RKO (cell line): ENCODE measurements at regions not wholly inside any gene's neighbourhood (a gene's known extent, or its start where the extent isn't known, plus 50 kb on each side); places are given as distances from the start of the nearest gene placed in this dataset.

Experiments used
- DNase-seq: peaks from one replicate; pipeline ENCODE4 v3.0.0-alpha.2; 2016; ENCODE audit warnings: low spot score

DNA sequence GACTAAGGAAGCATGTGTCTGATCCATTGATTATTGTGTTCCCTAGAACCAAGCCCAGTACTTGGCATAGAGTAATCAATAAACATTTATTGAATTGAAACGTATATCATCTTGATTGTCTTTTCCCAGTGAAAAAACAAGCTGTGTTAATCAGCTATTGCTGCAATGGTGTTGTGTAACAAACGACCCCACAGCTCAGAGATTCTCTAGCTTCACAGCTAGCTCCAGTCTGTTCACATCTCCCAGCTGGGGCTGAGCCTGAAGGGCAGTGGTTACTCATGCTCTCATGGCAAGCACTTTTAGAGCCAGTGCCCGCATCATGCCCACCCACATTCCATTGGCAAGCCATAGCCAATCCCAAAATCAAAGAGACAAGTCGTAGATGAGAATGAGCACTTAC, 237.4 kb upstream of the RAB4A start:
- DNase-seq: no peak

DNA sequence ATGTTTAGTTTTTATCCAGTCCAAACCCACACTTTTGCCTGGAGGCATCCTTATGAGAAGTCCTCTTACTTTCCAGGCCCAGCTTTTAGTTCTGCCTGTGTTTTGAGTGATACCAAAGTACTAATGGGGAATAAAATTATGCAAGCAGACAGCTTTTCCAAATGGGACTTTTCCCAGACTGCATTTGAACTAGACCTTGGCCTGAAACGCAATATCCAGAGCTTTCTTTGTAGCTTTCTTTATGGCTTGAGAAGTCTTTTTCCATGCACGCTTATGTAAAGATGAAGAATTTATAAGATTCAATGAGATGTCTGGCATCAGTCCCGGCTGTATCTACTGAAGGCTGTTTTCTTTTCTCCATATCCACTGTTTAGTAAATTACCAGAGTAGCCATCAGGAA, 236.6 kb upstream of the RAB4A start:
- no peak for DNase-seq

DNA sequence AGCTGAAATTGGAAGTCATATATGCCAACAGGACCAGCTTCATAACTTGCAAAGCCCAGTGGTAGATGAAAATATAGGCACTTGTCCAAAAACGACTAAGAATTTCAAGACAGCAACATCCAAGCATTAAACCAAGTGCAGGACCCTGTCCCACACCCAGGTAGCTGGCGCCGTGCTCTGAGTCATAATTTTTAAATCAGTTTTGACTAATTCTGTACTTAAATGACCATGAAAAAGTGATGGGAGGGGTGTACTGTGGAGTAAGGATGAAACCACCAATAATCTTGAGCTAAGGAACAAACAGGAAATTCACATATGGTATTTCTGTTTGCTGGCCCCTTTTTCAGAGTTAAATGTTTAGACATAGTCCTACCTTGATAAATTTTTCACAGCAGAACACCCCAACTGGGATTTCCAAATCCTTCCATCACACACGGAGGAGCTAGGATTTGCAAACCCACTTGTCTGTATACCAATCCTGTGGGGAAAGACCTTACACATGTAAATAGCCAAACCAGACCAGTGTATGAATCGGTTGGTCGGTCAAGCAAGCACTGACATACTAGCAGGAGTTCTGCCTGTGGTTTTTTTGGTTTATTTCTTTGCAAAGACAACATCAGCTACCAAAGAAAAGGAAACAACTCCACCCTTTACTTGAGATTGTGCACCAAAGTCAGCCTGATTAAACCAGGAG, 235.7 kb upstream of the RAB4A start:
- no peak for DNase-seq

DNA sequence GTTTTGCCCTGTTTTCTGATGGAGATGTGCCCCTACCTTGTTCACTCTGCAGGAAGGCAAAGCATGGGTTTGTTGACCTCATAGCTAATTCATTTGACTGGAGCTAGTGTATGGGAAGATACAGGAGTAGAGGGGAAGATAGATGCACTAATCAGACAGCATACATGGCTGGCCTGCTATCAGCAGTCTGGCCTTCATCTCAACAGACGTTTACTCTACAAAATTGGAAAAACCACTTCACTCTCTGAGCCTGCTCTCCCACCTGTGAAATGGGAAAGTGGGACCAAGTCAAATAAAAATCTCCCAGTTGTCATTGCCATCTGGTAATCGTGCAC, 235.2 kb upstream of the RAB4A start:
- DNase-seq: no peak

DNA sequence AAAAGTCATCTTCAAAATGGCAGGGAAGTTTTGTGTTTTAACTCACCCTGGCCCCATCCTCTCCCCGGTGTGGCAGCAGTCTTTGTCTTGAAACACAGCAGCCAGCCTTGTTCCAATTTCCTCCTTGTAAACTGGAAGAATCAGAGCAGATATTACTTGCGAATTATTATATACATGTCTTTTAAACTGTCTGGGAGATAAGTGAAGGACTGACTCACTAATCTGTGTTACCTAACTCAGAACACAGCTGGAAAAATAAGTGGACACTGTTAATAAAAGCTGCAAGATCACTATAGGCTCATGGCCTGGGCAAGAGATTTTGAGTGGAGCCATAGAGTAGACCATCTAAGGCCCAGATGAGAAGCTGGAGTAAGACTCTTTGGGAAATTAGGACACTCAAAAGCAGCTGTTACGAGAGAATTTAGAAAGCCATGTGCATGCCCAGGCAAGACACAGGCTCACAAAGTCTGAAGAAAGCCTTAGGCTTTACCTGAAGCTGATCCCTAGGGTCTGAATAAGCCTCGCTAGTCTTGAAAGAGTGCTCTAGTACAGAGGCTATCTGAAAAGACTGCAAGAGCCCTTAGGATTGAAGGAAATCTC, 233.0 kb upstream of the RAB4A start:
- DNase-seq: no peak

DNA sequence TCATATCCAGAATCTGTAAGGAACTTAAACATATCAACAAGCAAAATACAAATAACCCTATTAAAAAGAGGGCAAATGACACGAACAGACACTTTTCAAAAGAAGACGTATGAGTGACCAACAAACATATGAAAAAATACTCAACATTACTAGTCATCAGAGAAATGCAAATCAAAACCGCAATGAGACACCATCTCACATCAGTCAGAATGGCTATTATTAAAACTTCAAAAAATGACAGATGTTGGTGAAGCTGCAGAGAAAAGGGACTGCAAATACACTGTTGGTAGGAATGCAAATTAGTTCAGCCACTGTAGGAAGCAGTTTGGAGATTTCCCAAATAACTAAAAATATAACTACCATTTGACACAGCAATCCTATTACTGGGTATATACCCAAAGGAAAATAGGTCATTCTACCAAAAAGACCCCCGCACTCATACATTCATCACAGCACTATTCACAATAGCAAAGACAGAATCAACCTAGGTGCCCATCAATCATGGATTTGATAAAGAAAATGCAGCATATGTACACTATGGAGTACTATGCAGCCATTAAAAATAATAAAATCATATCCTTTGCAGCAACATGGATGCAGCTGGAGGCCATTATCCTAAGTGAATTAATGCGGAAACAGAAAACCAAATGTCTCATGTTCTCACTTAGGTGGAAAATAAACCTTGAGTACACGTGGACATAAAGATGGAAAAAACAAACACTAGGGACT, 230.1 kb upstream of the RAB4A start:
- no peak for DNase-seq

DNA sequence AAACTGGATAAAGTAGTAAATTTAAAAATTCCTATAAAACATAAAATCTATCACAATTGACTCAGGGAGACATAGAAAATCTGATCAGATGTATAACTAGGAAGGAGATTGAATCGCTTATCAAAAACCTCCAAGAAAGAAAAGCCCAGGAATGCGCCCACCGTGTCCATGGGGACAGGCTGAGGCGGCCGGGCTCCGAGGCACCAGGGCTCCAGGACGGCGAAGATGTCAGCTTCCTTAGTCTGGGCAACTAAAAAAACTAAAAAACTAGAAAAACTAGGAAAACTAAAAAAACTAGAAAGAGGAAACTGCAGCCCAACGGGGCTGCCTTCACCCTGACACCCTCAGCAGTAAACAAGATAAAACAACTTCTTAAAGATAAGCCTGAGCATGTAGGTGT, 229.0 kb upstream of the RAB4A start:
- no peak for DNase-seq

DNA sequence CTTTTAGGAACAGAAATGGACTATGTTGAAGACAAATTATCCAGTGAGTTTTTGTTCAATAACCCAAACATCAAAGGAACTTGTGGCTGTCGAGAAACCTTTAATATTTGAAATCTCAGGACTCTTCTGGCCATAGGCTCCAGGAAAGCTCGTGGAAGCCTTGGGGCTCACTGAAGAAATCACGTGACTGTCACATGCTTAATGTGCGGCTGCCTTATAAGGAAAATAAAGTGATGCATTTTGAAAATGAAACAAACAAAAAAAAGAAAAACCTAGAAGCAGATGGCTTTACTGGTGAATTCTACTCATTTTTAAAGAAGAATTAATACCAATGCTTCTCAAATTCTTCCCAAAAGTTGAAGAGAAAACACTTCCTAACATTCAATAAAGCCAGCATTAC, 228.4 kb upstream of the RAB4A start:
- no peak for DNase-seq

DNA sequence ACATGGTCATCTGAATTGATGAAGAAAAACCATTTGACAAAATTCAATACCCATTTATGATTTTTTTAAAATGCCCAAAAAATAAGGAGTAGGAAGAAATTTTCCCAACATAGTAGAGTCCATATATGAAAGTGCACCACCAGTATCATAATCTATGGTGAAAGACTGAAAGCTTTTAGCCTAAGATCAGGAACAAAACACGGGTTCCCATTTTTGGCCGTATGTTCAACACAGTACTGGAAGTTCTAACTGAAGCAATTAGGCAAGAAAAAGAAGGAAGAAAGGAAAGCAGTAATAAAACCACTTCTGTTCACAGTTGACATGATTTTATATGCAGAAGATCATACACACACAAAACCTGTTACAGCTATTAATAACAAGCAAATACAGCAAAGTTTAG, 227.8 kb upstream of the RAB4A start:
- no peak for DNase-seq

DNA sequence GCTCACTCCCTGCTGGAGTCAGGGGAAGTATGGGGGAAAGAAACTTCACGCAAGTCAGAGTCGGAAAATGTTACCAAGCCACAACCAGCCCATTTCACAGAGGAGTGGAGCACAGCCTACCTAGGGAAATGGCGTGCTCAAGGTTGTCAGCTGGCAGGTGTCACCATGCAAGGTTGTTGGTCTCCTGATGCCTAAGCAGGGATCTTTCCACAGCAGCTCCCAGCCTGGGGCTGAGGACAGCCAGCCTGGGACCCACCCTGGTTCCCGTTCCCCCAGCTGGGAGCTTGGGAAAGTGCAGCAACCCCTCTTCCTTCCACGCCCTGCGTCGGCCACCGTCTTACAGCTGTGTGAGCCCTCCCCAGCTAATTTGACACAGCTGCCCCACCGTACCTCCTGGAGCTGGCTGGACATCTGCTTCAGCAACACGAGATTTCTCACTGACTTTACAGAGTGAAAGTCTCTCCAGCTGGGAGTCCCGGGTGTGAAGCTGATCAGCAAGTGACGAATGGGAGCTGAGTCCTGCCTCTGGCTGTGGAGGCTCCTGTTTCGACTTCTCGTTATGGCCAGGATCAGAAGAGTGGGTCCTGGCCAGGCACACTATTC, 224.6 kb upstream of the RAB4A start:
- no peak for DNase-seq

DNA sequence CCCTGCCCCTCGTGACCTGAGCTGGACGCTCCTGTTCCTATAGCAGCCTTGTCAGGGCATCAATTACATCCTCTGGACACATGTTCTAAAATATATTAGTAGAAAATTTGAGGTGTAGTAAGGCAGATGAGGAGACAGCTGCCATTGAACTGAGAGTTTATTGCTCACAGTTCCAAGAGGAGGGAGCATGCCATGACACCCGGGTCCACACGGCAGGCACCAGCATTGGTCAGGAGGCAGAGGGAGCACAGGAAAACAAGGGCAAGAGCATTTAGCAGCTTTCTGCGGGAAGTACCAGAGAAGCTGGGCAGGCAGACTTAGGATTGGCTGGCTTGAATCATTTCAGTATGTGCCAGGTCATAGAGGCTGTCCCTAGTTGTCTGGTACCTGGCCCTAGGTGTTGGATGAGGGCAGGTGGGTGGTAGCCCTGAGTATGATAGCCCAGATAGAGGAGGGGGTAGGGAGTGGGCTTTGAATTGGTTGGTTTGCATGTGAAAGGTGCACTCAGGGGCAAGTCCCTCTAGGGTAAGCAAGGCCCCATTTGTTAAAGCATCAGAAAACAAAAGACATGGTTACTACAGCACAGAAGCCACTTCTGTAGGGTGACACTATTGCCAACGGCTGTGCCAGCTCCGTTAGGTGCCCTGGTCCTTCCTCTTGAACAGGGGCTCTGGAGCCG, 223.6 kb upstream of the RAB4A start:
- no peak for DNase-seq

DNA sequence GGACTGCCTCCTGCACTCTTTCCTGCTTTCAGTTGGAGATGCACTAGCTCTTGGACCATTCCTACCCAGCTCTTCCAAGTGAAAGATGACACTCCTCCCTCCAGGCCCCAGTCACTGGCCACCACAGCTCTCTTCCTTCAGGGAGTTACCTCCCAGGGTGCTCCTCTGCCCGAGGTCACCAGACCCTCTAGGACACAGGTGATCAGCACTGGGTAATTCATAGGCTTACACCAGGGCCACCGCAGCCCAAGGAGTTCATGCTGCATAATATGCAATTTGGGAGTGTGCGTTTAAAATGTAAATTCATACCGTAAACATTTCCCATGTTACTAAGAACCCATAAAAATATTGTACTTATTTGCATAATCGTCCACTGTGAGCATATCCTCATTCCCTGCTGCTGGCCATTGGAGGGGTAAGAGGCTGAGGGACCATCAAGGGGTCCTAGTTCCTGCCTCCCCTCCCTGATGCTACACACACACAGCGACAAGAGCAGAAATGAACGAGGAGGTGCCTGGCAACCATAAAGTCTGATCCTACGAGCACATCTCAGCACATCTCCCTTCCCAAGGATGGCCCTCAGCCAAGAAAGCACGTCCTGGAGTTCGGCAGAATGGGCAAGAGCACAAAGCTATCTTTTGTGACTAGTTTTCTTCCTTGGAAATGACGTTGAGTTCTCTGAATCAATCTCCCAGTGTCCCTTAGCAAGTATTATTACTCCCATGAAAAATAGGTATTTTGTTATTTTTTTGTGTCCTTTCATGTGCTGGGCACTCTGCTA, 222.9 kb upstream of the RAB4A start:
- no peak for DNase-seq

DNA sequence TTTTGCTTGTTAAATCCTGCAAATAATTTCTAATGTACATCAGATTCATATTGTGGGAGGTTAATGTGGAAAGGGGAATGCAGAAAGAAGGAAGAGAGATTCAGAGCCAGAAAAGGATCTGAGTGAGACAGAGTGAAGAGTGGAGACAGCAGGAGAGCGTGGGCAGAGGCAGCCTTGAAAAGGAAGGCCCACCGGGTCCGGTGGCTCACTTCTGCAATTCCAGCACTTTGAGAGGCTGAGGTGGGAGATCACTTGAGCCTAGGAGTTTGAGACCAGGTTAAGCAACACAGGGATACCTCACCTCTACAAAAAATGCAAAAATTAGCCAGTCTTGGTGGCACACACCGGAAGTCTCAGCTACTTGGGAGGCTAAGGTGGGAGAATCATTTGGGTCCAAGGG, 222.0 kb upstream of the RAB4A start:
- no peak for DNase-seq

DNA sequence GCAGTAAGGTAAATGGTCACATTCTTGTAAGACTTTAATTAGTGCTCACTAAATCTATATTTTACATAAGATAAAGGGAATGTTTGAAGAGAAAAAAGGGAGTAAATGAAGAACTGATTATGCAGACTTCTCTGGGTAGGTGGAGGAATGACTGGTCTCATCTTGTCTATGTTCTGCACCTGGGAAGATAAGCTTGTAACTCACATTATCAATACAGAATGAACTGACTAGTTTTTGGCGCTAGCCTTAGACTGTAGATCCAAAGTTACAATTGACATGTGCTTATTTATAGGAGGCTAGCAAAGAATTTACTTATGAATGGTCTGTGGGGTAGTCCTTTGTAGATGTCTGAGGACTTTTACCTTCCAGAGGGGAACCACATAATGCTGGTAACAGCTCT, 214.9 kb upstream of the RAB4A start:
- DNase-seq: no peak

DNA sequence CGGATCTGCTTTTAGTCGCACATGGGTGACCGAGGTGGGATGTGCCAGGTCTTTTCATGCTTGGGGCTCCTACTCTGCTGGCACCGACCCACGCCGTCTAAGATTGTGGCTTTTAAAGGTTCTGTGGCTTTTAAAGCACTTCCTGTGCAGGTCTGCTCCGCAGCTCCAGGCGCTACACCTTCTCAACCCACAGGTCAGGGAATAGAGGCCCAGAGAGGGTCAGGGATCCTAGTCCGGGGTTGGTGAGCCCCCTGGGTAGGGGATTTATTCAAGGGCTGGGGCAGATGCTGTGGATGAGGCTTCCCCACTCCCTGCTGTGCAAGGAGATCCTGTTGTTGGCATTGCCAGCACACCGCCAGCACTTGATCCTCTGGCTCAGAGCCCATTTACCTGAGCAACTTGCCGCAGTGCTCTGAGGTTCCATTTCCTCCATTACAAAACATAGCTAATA, 212.8 kb upstream of the RAB4A start:
- no peak for DNase-seq

DNA sequence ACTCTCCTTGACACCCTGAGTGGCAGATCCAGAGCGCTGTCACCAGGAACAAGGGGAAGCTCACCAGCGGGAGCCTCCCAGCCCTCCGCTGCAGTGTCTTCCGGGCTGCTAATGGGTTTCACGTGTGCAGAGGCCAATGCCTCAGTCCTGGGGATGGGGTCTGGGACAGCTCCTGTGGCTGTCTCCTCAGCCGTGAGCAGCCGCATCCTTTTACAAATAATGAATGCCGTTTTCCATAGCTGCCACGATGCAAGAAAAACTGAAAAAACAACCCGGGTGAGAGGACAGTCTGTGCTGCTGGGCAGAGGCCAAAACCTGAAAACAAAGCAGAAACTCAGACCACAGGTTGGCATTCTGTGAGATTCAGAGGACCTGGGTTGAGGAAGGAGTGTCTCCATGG, 212.2 kb upstream of the RAB4A start:
- DNase-seq: no peak

DNA sequence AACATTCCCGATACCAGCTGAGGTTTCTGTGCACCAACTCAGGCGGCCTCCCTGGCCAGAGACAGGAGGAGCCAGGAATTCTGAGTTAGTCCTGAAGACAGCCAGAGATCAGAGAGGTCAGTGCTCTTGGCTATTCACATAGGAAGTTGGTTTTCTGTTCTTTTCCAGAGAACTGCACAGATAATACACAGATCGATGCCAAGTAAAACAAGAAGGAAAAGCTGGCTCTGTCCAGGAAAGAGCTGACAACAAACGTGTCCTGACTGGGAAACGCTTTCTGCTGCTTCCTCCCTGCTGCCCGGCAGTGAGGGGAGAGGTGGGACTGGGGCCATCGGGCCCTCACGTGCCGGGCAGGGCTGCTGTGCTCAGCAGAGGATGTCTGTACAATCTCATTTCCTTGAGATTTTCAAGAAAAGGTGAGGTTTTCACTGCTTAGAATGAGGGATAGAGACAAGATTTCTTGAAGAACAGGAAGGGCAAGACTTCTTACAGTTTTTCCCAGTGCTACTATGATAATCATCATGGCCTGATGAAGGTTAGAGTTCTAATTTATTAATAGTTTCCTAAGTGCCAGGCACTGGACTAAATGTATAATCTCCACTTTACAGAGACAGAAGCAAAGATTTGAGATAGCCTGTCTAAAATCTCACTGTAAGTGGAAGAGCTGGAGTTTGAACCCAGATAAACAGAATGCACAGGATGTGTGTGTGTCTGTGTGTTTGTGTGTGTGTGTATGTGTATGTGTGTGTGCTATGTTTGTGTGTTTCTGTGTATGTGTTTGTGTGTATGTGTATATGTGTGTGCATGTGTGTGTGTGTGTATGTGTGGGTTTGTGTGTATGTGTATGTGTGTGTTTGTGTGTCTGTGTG, 211.0 kb upstream of the RAB4A start:
- DNase-seq: no peak

DNA sequence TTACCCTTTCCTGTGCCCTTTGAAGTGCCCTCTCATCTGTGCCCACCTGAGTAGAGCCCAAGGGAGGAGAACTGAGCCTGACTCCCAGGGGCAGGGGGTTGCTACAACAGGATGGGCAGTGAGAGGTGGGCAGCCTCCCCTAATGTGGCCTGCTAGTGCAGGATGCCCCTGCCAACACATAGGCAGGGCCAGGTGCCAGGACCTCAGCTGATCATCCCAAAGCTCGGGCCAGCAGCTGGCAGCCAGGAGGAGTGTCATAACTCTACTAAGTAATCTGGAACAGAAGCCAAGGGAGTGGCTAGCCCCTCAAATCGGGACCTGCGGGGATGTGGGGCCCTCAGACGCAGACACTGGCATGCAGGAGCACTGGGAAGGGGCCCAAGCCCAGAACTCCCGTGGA, 208.8 kb upstream of the RAB4A start:
- DNase-seq: no peak

DNA sequence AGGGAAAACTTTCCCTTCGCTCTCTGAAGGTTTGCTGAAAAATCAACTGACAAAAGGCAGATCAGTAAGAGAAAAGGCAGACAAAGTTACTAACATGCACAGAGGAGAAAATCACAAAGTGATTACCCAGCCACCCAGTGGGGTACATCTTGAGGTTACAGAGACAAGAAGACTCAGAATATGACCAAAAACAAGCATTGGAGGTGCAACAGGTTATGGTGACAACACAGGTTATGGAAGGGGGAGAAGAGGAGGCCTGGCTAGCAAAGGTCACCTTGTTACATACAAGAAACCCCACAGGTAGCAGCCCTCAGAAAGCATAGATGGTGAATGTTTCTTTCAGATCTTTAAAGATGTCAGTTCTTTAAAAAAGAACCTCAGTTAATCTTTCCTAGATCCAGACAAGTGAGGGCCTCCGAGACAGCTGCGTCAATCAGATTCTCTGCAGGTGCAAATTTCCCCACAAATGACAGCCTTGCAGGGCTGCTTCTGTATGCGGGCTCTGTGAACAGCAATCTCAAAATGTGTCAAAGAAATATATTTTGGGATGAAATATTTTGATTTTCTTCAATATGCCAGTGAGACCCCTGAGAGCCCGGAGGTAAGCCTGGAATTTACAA, 207.6 kb upstream of the RAB4A start:
- DNase-seq: no peak
